Choroid plexus epithelial cell (primary cell): ENCODE measurements at regions not wholly inside any gene's neighbourhood (a gene's known extent, or its start where the extent isn't known, plus 50 kb on each side); places are given as distances from the start of the nearest gene placed in this dataset.

Experiments
- DNase-seq: peaks from one replicate; pipeline ENCODE4 v3.0.0-alpha.2; 2010; ENCODE audit warnings: low read depth
- H3K4me3 ChIP-seq: 2 replicates; pipeline ENCODE4 v1.5.1; 2011; ENCODE audit warnings: low read depth, mild to moderate bottlenecking, control low read depth, low read length, moderate library complexity
- CTCF ChIP-seq: conservative IDR thresholded peaks from 2 replicates; pipeline ENCODE4 v1.5.1; 2011; ENCODE audit warnings: low read depth, mild to moderate bottlenecking, control low read depth, inconsistent platforms, low read length, moderate library complexity

- DNase-seq: no peak
- TF ChIP-seq CTCF: no peak
- no peak overlapping the region for H3K4me3 ChIP-seq
Measured at GRCh38 chr11:127070808-127071207, 70.2 kb upstream of the KIRREL3 start.

- no peak for TF ChIP-seq CTCF
Measured at GRCh38 chr11:127066401-127067090, 66.0 kb upstream of the KIRREL3 start.

GRCh38 chr11:127063241-127063640, 62.7 kb upstream of the KIRREL3 start:
- no peak for DNase-seq
- no peak overlapping the region for H3K4me3 ChIP-seq
- TF ChIP-seq CTCF: no peak

More at GRCh38 chr11:127066401-127067090, 66.0 kb upstream of the KIRREL3 start:
- no peak overlapping the region for H3K4me3 ChIP-seq
- no peak for DNase-seq

DNA sequence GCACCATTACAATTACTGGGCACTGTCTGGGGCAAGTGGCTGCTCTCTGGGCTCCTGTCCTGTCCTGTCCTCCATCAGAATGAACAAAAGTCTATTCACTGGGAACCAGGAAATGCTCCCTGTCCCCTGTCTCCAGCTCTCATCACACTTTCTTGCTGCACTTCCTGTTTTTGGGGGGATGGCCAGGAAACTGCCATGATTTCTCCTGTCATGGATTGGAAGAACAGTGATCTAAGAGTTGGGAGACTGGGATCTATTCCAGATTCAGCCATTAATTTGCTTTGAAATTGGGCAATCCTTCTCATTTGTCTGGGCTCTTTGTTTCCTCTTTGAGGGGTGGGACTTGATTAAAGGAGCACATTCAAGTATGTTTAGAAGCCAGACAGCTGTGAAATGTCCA, 61.4 kb upstream of the KIRREL3 start:
- H3K4me3 ChIP-seq: no peak overlapping the region
- TF ChIP-seq CTCF: no peak
- no peak for DNase-seq

DNA sequence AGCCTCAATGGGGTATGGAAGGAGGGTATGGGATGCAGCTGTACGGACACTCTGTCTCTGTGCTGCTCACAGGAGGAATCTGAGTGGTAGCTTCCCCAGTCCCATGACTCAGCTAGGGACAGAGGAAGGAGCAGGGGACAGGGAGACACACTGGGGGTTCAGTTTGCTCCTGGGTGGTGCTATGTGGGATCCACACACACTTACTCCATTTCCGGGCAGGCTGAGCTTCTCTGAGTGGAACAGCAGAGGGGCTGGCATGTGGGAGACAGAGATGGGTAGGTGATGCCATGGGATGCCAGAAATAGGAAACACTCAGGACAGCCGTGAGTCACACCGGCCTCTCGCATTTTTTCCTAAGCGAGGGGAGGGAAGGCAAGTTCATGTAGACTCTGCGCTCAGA, 59.2 kb upstream of the KIRREL3 start:
- H3K4me3 ChIP-seq: no peak overlapping the region
- DNase-seq: no peak

DNA sequence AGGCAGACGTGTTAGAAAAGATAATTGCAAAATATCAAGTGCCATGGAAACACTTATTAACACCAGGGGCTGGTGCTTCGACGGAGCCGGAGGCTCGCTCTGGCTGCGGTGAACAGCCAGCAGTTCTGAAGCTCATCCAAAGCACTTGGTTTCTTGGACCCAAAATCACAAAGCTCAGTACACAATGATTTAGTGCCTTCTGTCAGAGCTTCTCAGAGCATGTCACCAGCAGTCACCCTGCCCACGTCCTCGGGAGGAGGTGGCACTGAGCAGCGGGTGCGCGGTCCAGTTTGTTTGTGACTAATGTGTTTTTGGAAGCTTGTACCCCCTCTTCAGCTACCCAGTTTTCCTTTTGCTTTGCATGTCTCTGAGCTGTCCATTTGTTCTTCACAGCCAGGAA, 58.7 kb upstream of the KIRREL3 start:
- DNase-seq: no peak
- H3K4me3 ChIP-seq: no peak overlapping the region
- no peak for TF ChIP-seq CTCF

More for the DNA sequence above, 59.2 kb upstream of the KIRREL3 start:
- no peak for TF ChIP-seq CTCF

DNA sequence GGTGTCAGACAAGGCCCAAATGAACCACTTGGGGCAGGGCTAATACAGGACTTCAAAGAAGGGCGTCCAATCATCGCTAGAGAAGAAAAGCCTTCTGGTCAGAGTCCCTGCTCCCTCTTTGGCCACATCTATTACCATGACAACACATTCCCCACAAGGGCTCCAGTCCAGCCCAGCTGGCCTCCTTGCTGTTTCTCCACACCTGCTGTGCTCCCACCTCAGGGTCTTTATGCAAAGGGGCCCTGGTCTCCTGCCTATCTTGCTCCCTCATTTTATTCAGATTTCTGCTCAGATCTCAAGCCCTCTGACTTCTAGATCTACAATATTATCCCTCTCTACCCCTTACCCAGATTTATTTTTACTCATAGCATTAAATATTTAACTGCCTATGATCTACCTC, 58.0 kb upstream of the KIRREL3 start:
- no peak for DNase-seq
- H3K4me3 ChIP-seq: no peak overlapping the region
- TF ChIP-seq CTCF: no peak
